ENCODE measurements at regions not wholly inside any gene's neighbourhood (a gene's known extent, or its start where the extent isn't known, plus 50 kb on each side); places are given as distances from the start of the nearest gene placed in this dataset.

GRCh38 chrX:107506596-107507031 is 57.2 kb downstream of the FRMPD3 start:
- TF ChIP-seq CTCF (conservative IDR thresholded peaks at IDR 0.05 in 1 of 2, IDR thresholded peaks at IDR 0.05 in 1 of 2; ENCODE audit: low read depth in 1 of 2, low read length in 2 of 2) (no peak), EZH2 (IDR thresholded peaks at IDR 0.05; ENCODE audit: low read length, missing control alignments) (no peak)

All from fibroblast of lung (primary cell).